ENCODE measurements at regions not wholly inside any gene's neighbourhood (a gene's known extent, or its start where the extent isn't known, plus 50 kb on each side); places are given as distances from the start of the nearest gene placed in this dataset.
"Not testable (repeated sequence)": the region's sequence is repeated elsewhere in the genome, so short reads cannot be mapped to it uniquely, and the experiment has no call there.

DNA sequence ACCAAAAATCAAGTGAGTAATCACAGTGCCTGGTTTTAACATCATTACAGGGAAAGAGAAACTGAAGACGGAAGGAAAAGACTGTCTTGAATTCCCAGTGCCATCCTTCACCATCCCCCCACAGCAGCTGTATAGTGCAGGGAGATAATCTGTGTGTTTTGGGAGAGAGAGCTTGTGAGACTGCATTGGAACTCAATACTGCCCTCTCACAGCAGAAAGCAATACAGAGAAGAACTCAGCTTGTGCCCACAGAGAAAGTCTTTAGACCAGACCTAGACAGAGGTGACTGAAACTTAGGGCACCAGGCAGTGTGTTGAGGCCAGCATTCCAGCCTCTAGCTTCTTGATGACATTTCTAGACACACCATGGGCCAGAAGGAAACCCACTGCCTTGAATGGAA lies 754.7 kb upstream of the CDH6 start:
- Histone ChIP-seq H3K4me3 (no peak overlapping the region), H3K9me3 (no peaks in the 10 kb centered on the region), H3K27ac (no peak overlapping the region), H3K4me1 (no peaks in the 10 kb centered on the region), H3K36me3 (ENCODE audit: low read depth, missing control alignments) (no peaks in the 10 kb centered on the region), H3K27me3 (no peaks in the 10 kb centered on the region)
- intact Hi-C loops (cut with DNase I; ENCODE audit: low total_unique reads): no loop called here
- DNase-seq: no peak
- TF ChIP-seq CTCF (IDR thresholded peaks at IDR 0.05) (no peak), POLR2A (IDR thresholded peaks at IDR 0.05) (no peak)
- WGBS, 2 donors: 82 to 89% methylated on average over 1 of the region's 1 CpG

GRCh38 chr5:30436691-30437090 lies 756.8 kb upstream of the CDH6 start:
- intact Hi-C loops (cut with DNase I; ENCODE audit: low total_unique reads): no loop called here
- WGBS, 2 donors: 71 to 73% methylated on average over 3 of the region's 3 CpGs

GRCh38 chr5:30428866-30429407 lies 764.5 kb upstream of the CDH6 start:
- H3K36me3 ChIP-seq (ENCODE audit: low read depth, missing control alignments); H3K4me3 ChIP-seq; H3K4me1 ChIP-seq; DNase-seq; H3K9me3 ChIP-seq; H3K27me3 ChIP-seq; intact Hi-C loops (cut with DNase I; ENCODE audit: low total_unique reads); H3K27ac ChIP-seq: not testable (repeated sequence)
- WGBS, 2 donors: 74 to 75% methylated on average over 20 of the region's 20 CpGs

More at GRCh38 chr5:30436691-30437090, 756.8 kb upstream of the CDH6 start:
- Histone ChIP-seq H3K27me3 (no peaks in the 10 kb centered on the region), H3K4me1 (no peaks in the 10 kb centered on the region), H3K36me3 (ENCODE audit: low read depth, missing control alignments) (no peaks in the 10 kb centered on the region), H3K9me3 (no peaks in the 10 kb centered on the region), H3K4me3 (no peak overlapping the region), H3K27ac (no peak overlapping the region)
- DNase-seq: no peak
- no peak for TF ChIP-seq CTCF (IDR thresholded peaks at IDR 0.05)
- no peak for TF ChIP-seq POLR2A (IDR thresholded peaks at IDR 0.05)

- Histone ChIP-seq H3K27ac (no peak overlapping the region), H3K4me3 (no peak overlapping the region), H3K27me3 (no peaks in the 10 kb centered on the region), H3K4me1 (no peaks in the 10 kb centered on the region), H3K9me3 (no peaks in the 10 kb centered on the region), H3K36me3 (ENCODE audit: low read depth, missing control alignments) (no peaks in the 10 kb centered on the region)
- 85 to 87% methylated on average over 2 of the region's 2 CpGs for WGBS, 2 donors
- intact Hi-C loops (cut with DNase I; ENCODE audit: low total_unique reads): no loop called here
- DNase-seq: no peak
- TF ChIP-seq POLR2A (IDR thresholded peaks at IDR 0.05) (no peak), CTCF (IDR thresholded peaks at IDR 0.05) (no peak)
These were observed 779.4 kb upstream of the CDH6 start for GRCh38 chr5:30414078-30414477.

DNA sequence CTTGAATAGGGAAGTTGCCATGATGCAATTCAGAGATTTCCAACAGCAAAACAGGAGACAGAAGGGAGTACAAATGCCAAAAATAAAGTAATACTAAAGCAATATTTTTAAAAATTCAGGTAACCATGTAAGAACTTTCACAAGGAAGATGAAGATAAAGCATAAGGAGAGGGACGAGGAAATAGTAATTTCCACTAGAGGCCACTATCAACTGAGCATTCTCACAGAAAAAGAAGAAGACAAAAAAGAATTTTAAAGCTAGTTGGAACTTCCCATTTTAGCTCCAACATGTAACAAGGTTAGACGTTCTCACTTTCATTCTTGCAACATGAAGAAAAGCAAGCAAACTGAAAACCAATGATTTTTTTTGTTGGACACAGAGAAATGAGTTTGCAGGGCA lies 779.9 kb upstream of the CDH6 start:
- DNase-seq: no peak
- Histone ChIP-seq H3K4me1 (no peaks in the 10 kb centered on the region), H3K4me3 (no peak overlapping the region), H3K36me3 (ENCODE audit: low read depth, missing control alignments) (no peaks in the 10 kb centered on the region), H3K27me3 (no peaks in the 10 kb centered on the region), H3K27ac (no peak overlapping the region), H3K9me3 (no peaks in the 10 kb centered on the region)
- 65 to 66% methylated on average over 2 of the region's 2 CpGs for WGBS, 2 donors
- TF ChIP-seq CTCF (IDR thresholded peaks at IDR 0.05): no peak
- no peak for TF ChIP-seq POLR2A (IDR thresholded peaks at IDR 0.05)
- intact Hi-C loops (cut with DNase I; ENCODE audit: low total_unique reads): no loop called here

All from testis (tissue), 2 donors.